A673 (cell line): ENCODE measurements at regions not wholly inside any gene's neighbourhood (a gene's known extent, or its start where the extent isn't known, plus 50 kb on each side); places are given as distances from the start of the nearest gene placed in this dataset.

Experiments
- BruUV-seq: library from RNA; stranded (reverse); fragments of 400-500 nt; replicated peaks from 2 replicates; lab custom pipeline; 2021; lab: Mats Ljungman, UMichigan
- CTCF ChIA-PET: fragments of 300-600 bp; sonication (Branson Sonifier 250); formaldehyde crosslinking; loops from one replicate; lab custom pipeline; 2022; ENCODE audit warnings: antibody characterized with exemption; lab: Charles Lee
- POLR2A ChIA-PET: fragments of 300-600 bp; sonication (Branson Sonifier 250); formaldehyde crosslinking; loops from one replicate; lab custom pipeline; 2022; ENCODE audit warnings: antibody characterized with exemption; ENCODE audit not compliant: low non-redundant PET; lab: Charles Lee
- DNase-seq: peaks from one replicate; pipeline ENCODE4 v3.0.0-alpha.2; 2015; ENCODE audit warnings: low spot score
- H3K27ac ChIP-seq: fragments of 200-600 bp; sonication (generic); 2 replicates; pipeline ENCODE4 v1.5.1; 2016; ENCODE audit warnings: mixed run types, low read depth, mild to moderate bottlenecking, mixed read lengths, antibody characterized with exemption, low read length; ENCODE audit not compliant: poor library complexity, severe bottlenecking
- H3K27me3 ChIP-seq: fragments of 200-600 bp; sonication (generic); replicated peaks from 2 replicates; pipeline ENCODE4 v1.6.1; 2017; ENCODE audit warnings: mixed run types, low read depth, mild to moderate bottlenecking, mixed read lengths, antibody characterized with exemption, low read length; ENCODE audit not compliant: insufficient read depth, poor library complexity
- H3K36me3 ChIP-seq: fragments of 200-600 bp; sonication (generic); 2 replicates; pipeline ENCODE4 v1.6.1; 2016; ENCODE audit warnings: mixed run types, mild to moderate bottlenecking, mixed read lengths, antibody characterized with exemption, low read length; ENCODE audit not compliant: insufficient read depth, poor library complexity, severe bottlenecking
- H3K4me1 ChIP-seq: fragments of 200-600 bp; sonication (generic); 2 replicates; pipeline ENCODE4 v1.6.1; 2017; ENCODE audit warnings: mixed run types, mild to moderate bottlenecking, mixed read lengths, antibody characterized with exemption, low read length; ENCODE audit not compliant: insufficient read depth, poor library complexity, severe bottlenecking
- H3K4me3 ChIP-seq: fragments of 200-600 bp; sonication (generic); 2 replicates; pipeline ENCODE4 v1.5.1; 2016; ENCODE audit warnings: low read depth, mixed run types, mild to moderate bottlenecking, mixed read lengths, low read length; ENCODE audit not compliant: poor library complexity, severe bottlenecking
- H3K9me3 ChIP-seq: fragments of 200-600 bp; sonication (generic); 2 replicates; pipeline ENCODE4 v1.6.1; 2016; ENCODE audit warnings: mixed run types, low read depth, mild to moderate bottlenecking, mixed read lengths, antibody characterized with exemption, low read length; ENCODE audit not compliant: poor library complexity, severe bottlenecking
- CTCF ChIP-seq: fragments of 300-800, 200-600 bp; sonication (generic); conservative IDR thresholded peaks from 2 replicates; pipeline ENCODE4 v1.5.1; 2017; ENCODE audit warnings: low read depth, mild to moderate bottlenecking, antibody characterized with exemption, low read length, moderate library complexity, mixed read lengths
- EZH2 ChIP-seq: fragments of 200-600 bp; sonication (generic); IDR thresholded peaks from 2 replicates; pipeline ENCODE4 v1.6.1; 2017; ENCODE audit warnings: borderline replicate concordance, low read depth, mild to moderate bottlenecking, mixed read lengths, antibody characterized with exemption, low read length; ENCODE audit not compliant: poor library complexity, severe bottlenecking
- intact Hi-C: fragments of 100-400 bp; cut with micrococcal nuclease; formaldehyde crosslinking; loops from one replicate; pipeline ENCODE4 v1.10.0; 2022; ENCODE audit not compliant: unreplicated experiment

- Histone ChIP-seq H3K9me3 (no peaks in the 10 kb centered on the region), H3K27ac (no peak overlapping the region), H3K4me1 (no peaks in the 10 kb centered on the region), H3K36me3 (no peaks in the 10 kb centered on the region), H3K4me3 (no peak overlapping the region), H3K27me3 (no peaks in the 10 kb centered on the region)
- no peak for DNase-seq
- no TSS peak for BruUV-seq
- POLR2A ChIA-PET: no interaction called here
- intact Hi-C loops: no loop called here
- no peak for TF ChIP-seq EZH2
- no peak for TF ChIP-seq CTCF
- CTCF ChIA-PET: no interaction called here
Observed at GRCh38 chr16:65919986-65920376, 446.5 kb upstream of the CDH5 start.

- no peaks in the 10 kb centered on the region for H3K9me3 ChIP-seq
- ChIA-PET POLR2A (no interaction called here), CTCF (no interaction called here)
- no TSS peak for BruUV-seq
- intact Hi-C loops: no loop called here
- no peak overlapping the region for H3K4me3 ChIP-seq
- no peaks in the 10 kb centered on the region for H3K27me3 ChIP-seq
- H3K27ac ChIP-seq: no peak overlapping the region
- TF ChIP-seq CTCF: no peak
- no peak for TF ChIP-seq EZH2
- no peak for DNase-seq
- no peaks in the 10 kb centered on the region for H3K4me1 ChIP-seq
- H3K36me3 ChIP-seq: no peaks in the 10 kb centered on the region
Observed at GRCh38 chr16:65919145-65919985, 447.1 kb upstream of the CDH5 start.

GRCh38 chr16:65917466-65917865 lies 449.0 kb upstream of the CDH5 start:
- DNase-seq: no peak
- BruUV-seq: no TSS peak
- intact Hi-C loops: no loop called here
- ChIA-PET POLR2A (interaction anchor here (0.5 kb wide), 1 partner anchor 767 kb away, joined by 3 read pairs; no protein-coding TSS in a partner anchor), CTCF (no interaction called here)
- Histone ChIP-seq H3K27ac (no peak overlapping the region), H3K9me3 (no peaks in the 10 kb centered on the region), H3K4me3 (no peak overlapping the region), H3K27me3 (no peaks in the 10 kb centered on the region), H3K36me3 (no peaks in the 10 kb centered on the region), H3K4me1 (no peaks in the 10 kb centered on the region)
- no peak for TF ChIP-seq CTCF
- no peak for TF ChIP-seq EZH2
